Smooth muscle cell (in vitro differentiated cells): ENCODE measurements at regions not wholly inside any gene's neighbourhood (a gene's known extent, or its start where the extent isn't known, plus 50 kb on each side); places are given as distances from the start of the nearest gene placed in this dataset.

Experiments used
- DNase-seq: peaks from one replicate; lab custom pipeline; 2025; ENCODE audit not compliant: unreplicated experiment; lab: John Stamatoyannopoulos, UW
- H2AFZ ChIP-seq: fragments of 200-600 bp; sonication (generic); 2 replicates; pipeline ENCODE4 v1.6.0; 2016; ENCODE audit warnings: antibody characterized with exemption, low read depth, mild to moderate bottlenecking
- H3F3A ChIP-seq: fragments of 200-600 bp; sonication (generic); 2 replicates; pipeline ENCODE4 v1.6.0; 2017; ENCODE audit warnings: antibody characterized with exemption, low read depth
- H3K27ac ChIP-seq: fragments of 200-600 bp; sonication (generic); 2 replicates; pipeline ENCODE4 v1.5.1; 2016; ENCODE audit warnings: low read depth, mild to moderate bottlenecking
- H3K27me3 ChIP-seq: fragments of 200-600 bp; sonication (generic); 2 replicates; pipeline ENCODE4 v1.6.1; 2016; ENCODE audit warnings: low read depth, mild to moderate bottlenecking
- H3K36me3 ChIP-seq: fragments of 200-600 bp; sonication (generic); 2 replicates; pipeline ENCODE4 v1.5.1; 2016; ENCODE audit warnings: low read depth
- H3K4me1 ChIP-seq: fragments of 200-600 bp; sonication (generic); 2 replicates; pipeline ENCODE4 v1.5.1; 2016; ENCODE audit warnings: low read depth
- H3K4me2 ChIP-seq: fragments of 200-600 bp; sonication (generic); 2 replicates; pipeline ENCODE4 v1.6.0; 2016; ENCODE audit warnings: mild to moderate bottlenecking
- H3K4me3 ChIP-seq: fragments of 200-600 bp; sonication (generic); 2 replicates; pipeline ENCODE4 v1.5.1; 2016; ENCODE audit warnings: mild to moderate bottlenecking
- H3K79me2 ChIP-seq: fragments of 200-600 bp; sonication (generic); 2 replicates; pipeline ENCODE4 v1.6.0; 2016; ENCODE audit warnings: low read depth, mild to moderate bottlenecking
- H3K9ac ChIP-seq: fragments of 200-600 bp; sonication (generic); 2 replicates; pipeline ENCODE4 v1.6.0; 2016; ENCODE audit warnings: low read depth
- H3K9me3 ChIP-seq: fragments of 200-600 bp; sonication (generic); replicated peaks from 2 replicates; pipeline ENCODE4 v1.5.1; 2016; ENCODE audit warnings: low read depth
- H4K20me1 ChIP-seq: fragments of 200-600 bp; sonication (generic); 2 replicates; pipeline ENCODE4 v1.6.0; 2016; ENCODE audit warnings: low read depth
- CTCF ChIP-seq: fragments of 200-600 bp; sonication (generic); IDR thresholded peaks from 2 replicates; pipeline ENCODE4 v1.5.1; 2017; ENCODE audit warnings: borderline replicate concordance, mild to moderate bottlenecking, antibody characterized with exemption; ENCODE audit not compliant: insufficient read depth, poor library complexity, severe bottlenecking
- WGBS: methylation state at CpG from one replicate; pipeline ENCODE4 v1.1.7; 2016; ENCODE audit warnings: low lambda C conversion rate; 5-methylcytosine and 5-hydroxymethylcytosine counted together

- no peak for TF ChIP-seq CTCF
- Histone ChIP-seq H3K79me2 (no peaks in the 10 kb centered on the region), H3K9ac (no peak overlapping the region), H3K4me3 (no peak overlapping the region), H4K20me1 (no peaks in the 10 kb centered on the region), H3K36me3 (no peaks in the 10 kb centered on the region), H3K4me2 (no peak overlapping the region), H3K27ac (no peak overlapping the region), H3K9me3 (no peaks in the 10 kb centered on the region), H2AFZ (no peak overlapping the region), H3K4me1 (peaks cover 6% of the 10 kb centered on the region), H3K27me3 (no peaks in the 10 kb centered on the region), H3F3A (no peaks in the 10 kb centered on the region)
- 98% methylated on average over 2 of the region's 2 CpGs for WGBS
- no peak for DNase-seq
These were observed 440.5 kb downstream of the NR2F2 start for GRCh38 chr15:96771035-96771434.

GRCh38 chr15:96774216-96774615 is 443.7 kb downstream of the NR2F2 start:
- H3F3A ChIP-seq: no peaks in the 10 kb centered on the region
- WGBS: 70% methylated on average over 3 of the region's 3 CpGs
- TF ChIP-seq CTCF: no peak
- no peaks in the 10 kb centered on the region for H3K79me2 ChIP-seq
- H3K9me3 ChIP-seq: no peaks in the 10 kb centered on the region
- DNase-seq: no peak
- no peak overlapping the region for H3K4me3 ChIP-seq
- H3K27me3 ChIP-seq: no peaks in the 10 kb centered on the region
- no peaks in the 10 kb centered on the region for H4K20me1 ChIP-seq
- H2AFZ ChIP-seq: no peak overlapping the region
- H3K4me2 ChIP-seq: no peak overlapping the region
- no peak overlapping the region for H3K9ac ChIP-seq
- no peaks in the 10 kb centered on the region for H3K36me3 ChIP-seq
- peaks cover 6% of the 10 kb centered on the region for H3K4me1 ChIP-seq
- H3K27ac ChIP-seq: no peak overlapping the region

GRCh38 chr15:96783746-96784145 is 453.2 kb downstream of the NR2F2 start:
- H3K9me3 ChIP-seq: no peaks in the 10 kb centered on the region
- H3K9ac ChIP-seq: no peak overlapping the region
- no peak for TF ChIP-seq CTCF
- no peaks in the 10 kb centered on the region for H3K36me3 ChIP-seq
- no peaks in the 10 kb centered on the region for H3F3A ChIP-seq
- no peak overlapping the region for H3K4me3 ChIP-seq
- H3K27me3 ChIP-seq: peaks cover 4% of the 10 kb centered on the region
- no peak for DNase-seq
- H2AFZ ChIP-seq: no peak overlapping the region
- WGBS: 90% methylated on average over 3 of the region's 3 CpGs
- no peaks in the 10 kb centered on the region for H3K4me1 ChIP-seq
- no peak overlapping the region for H3K4me2 ChIP-seq
- H3K27ac ChIP-seq: no peak overlapping the region
- no peaks in the 10 kb centered on the region for H3K79me2 ChIP-seq
- no peaks in the 10 kb centered on the region for H4K20me1 ChIP-seq

GRCh38 chr15:96790004-96790403 is 459.5 kb downstream of the NR2F2 start:
- no peaks in the 10 kb centered on the region for H3F3A ChIP-seq
- DNase-seq: no peak

More at GRCh38 chr15:96790004-96790403, 459.5 kb downstream of the NR2F2 start:
- Histone ChIP-seq H3K36me3 (no peaks in the 10 kb centered on the region), H2AFZ (no peak overlapping the region), H3K9me3 (no peaks in the 10 kb centered on the region), H3K9ac (no peak overlapping the region), H4K20me1 (no peaks in the 10 kb centered on the region), H3K79me2 (no peaks in the 10 kb centered on the region), H3K4me2 (no peak overlapping the region), H3K4me3 (no peak overlapping the region), H3K4me1 (no peaks in the 10 kb centered on the region), H3K27ac (no peak overlapping the region), H3K27me3 (peaks cover 4% of the 10 kb centered on the region)
- TF ChIP-seq CTCF: no peak
- whole genome bisulfite sequencing: 85% methylated on average over 2 of the region's 2 CpGs
